ENCODE measurements at regions not wholly inside any gene's neighbourhood (a gene's known extent, or its start where the extent isn't known, plus 50 kb on each side); places are given as distances from the start of the nearest gene placed in this dataset.

- no peak overlapping the region for H3K4me3 Mint-ChIP-seq
- no peaks in the 10 kb centered on the region for H3K27me3 Mint-ChIP-seq (ENCODE audit: insufficient read depth)
- peaks cover 59% of the 10 kb centered on the region for H3K4me1 Mint-ChIP-seq (ENCODE audit: low read depth)
- H3K27ac Mint-ChIP-seq: peak overlapping the region; percentile 77
- peak; percentile 96 for DNase-seq
- no peak for TF ChIP-seq CTCF (IDR thresholded peaks at IDR 0.05)
- H3K9me3 Mint-ChIP-seq: no peaks in the 10 kb centered on the region
- H3K36me3 Mint-ChIP-seq (ENCODE audit: low read depth): peaks cover 15% of the 10 kb centered on the region
These were observed 464.7 kb upstream of the IGFBP3 start for GRCh38 chr7:46385662-46386309.

GRCh38 chr7:46383605-46384004, 462.5 kb upstream of the IGFBP3 start:
- Mint-ChIP-seq H3K4me3 (peak overlapping the region; percentile 56), H3K27me3 (ENCODE audit: insufficient read depth) (no peaks in the 10 kb centered on the region), H3K4me1 (ENCODE audit: low read depth) (peaks cover 55% of the 10 kb centered on the region), H3K9me3 (no peaks in the 10 kb centered on the region), H3K27ac (peak overlapping the region; percentile 84), H3K36me3 (ENCODE audit: low read depth) (peaks cover 11% of the 10 kb centered on the region)
- TF ChIP-seq CTCF (IDR thresholded peaks at IDR 0.05): no peak
- peak; percentile 33 for DNase-seq

- Mint-ChIP-seq H3K36me3 (ENCODE audit: low read depth) (peaks cover 4% of the 10 kb centered on the region; the same call in 1 of the 2 replicates), H3K9me3 (no peaks in the 10 kb centered on the region; the same call in none of the 2 replicates), H3K27ac (peak overlapping the region; percentile 75), H3K4me3 (peak overlapping the region; percentile 16; the same call in 1 of the 2 replicates), H3K27me3 (ENCODE audit: insufficient read depth) (no peaks in the 10 kb centered on the region), H3K4me1 (ENCODE audit: low read depth) (peaks cover 31% of the 10 kb centered on the region)
- no peak for TF ChIP-seq CTCF (IDR thresholded peaks at IDR 0.05)
- peak; percentile 87 for DNase-seq
These were observed 449.0 kb upstream of the IGFBP3 start for GRCh38 chr7:46369933-46370654.

- TF ChIP-seq CTCF (IDR thresholded peaks at IDR 0.05): no peak
- Mint-ChIP-seq H3K27ac (no peak overlapping the region), H3K9me3 (no peaks in the 10 kb centered on the region; the same call in none of the 2 replicates), H3K4me3 (no peak overlapping the region), H3K36me3 (ENCODE audit: low read depth) (peaks cover 4% of the 10 kb centered on the region; the same call in 1 of the 2 replicates), H3K27me3 (ENCODE audit: insufficient read depth) (no peaks in the 10 kb centered on the region; the same call in 1 of the 2 replicates), H3K4me1 (ENCODE audit: low read depth) (peaks cover 31% of the 10 kb centered on the region)
- DNase-seq: no peak
These were observed 447.8 kb upstream of the IGFBP3 start for GRCh38 chr7:46368871-46369270.

GRCh38 chr7:46366526-46366925, 445.5 kb upstream of the IGFBP3 start:
- Mint-ChIP-seq H3K4me3 (no peak overlapping the region), H3K9me3 (no peaks in the 10 kb centered on the region), H3K36me3 (ENCODE audit: low read depth) (peaks cover 4% of the 10 kb centered on the region; the same call in 1 of the 2 replicates), H3K4me1 (ENCODE audit: low read depth) (peaks cover 36% of the 10 kb centered on the region), H3K27me3 (ENCODE audit: insufficient read depth) (no peaks in the 10 kb centered on the region; the same call in 1 of the 2 replicates), H3K27ac (no peak overlapping the region)
- DNase-seq: no peak
- TF ChIP-seq CTCF (IDR thresholded peaks at IDR 0.05): no peak
